Ovary (tissue), 3 donors: ENCODE measurements at regions not wholly inside any gene's neighbourhood (a gene's known extent, or its start where the extent isn't known, plus 50 kb on each side); places are given as distances from the start of the nearest gene placed in this dataset.

Source experiments
- EP300 ChIP-seq: sonication (generic); formaldehyde crosslinking; IDR thresholded peaks from one replicate; pipeline ENCODE4 v1.6.1; 2017; ENCODE audit warnings: antibody characterized with exemption
- POLR2A ChIP-seq: fragments of 450-650 bp; IDR thresholded peaks from one replicate; pipeline ENCODE4 v1.6.1; 2017; ENCODE audit warnings: antibody characterized with exemption, mild to moderate bottlenecking, moderate library complexity
- TF ChIP-seq, protein P1 (sequence below), 3 donors: fragments of 450-650 bp in 2 of 3; fragments of 200-600 bp in 1 of 3; IDR thresholded peaks; one replicate each; pipeline versions ENCODE4 v1.5.1 to v1.8.0; 2016 to 2022; ENCODE audit warnings: antibody characterized with exemption in 3 of 3, mild to moderate bottlenecking in 1 of 3
- donor health status: DM: no; HTN: no; CAD: no.

DNA sequence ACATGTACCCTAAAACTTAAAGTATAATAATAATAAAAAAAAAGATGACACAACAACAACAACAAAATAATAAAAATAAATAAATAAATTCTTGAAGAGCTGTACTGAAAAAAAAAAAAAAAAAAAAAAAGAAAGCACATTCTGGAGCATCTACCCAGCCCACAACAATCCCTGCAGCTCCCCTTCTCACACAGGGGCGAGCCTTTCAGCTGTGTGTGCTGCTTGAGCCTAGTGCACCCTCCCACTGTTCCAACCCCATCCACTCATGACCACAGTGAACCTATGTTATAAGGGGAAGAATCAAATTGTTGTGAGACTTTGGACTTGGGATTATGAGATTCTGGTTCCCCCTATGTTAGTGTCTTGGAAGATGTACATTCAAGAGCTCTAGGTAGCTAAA, 161.5 kb upstream of the JADE1 start:
- TF ChIP-seq, protein P1, sequence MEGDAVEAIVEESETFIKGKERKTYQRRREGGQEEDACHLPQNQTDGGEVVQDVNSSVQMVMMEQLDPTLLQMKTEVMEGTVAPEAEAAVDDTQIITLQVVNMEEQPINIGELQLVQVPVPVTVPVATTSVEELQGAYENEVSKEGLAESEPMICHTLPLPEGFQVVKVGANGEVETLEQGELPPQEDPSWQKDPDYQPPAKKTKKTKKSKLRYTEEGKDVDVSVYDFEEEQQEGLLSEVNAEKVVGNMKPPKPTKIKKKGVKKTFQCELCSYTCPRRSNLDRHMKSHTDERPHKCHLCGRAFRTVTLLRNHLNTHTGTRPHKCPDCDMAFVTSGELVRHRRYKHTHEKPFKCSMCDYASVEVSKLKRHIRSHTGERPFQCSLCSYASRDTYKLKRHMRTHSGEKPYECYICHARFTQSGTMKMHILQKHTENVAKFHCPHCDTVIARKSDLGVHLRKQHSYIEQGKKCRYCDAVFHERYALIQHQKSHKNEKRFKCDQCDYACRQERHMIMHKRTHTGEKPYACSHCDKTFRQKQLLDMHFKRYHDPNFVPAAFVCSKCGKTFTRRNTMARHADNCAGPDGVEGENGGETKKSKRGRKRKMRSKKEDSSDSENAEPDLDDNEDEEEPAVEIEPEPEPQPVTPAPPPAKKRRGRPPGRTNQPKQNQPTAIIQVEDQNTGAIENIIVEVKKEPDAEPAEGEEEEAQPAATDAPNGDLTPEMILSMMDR (IDR thresholded peaks at IDR 0.05): no peak
- TF ChIP-seq POLR2A: no peak
- TF ChIP-seq EP300: no peak
